ENCODE measurements at regions not wholly inside any gene's neighbourhood (a gene's known extent, or its start where the extent isn't known, plus 50 kb on each side); places are given as distances from the start of the nearest gene placed in this dataset.
A peak's percentile ranks its signal among the peaks of the same experiment; 100 is the strongest.

GRCh38 chr6:33856031-33856590, 52.3 kb upstream of the MLN start:
- intact Hi-C loops (cut with DNase I) = no loop called here
- no peak overlapping the region for H3K4me3 ChIP-seq
- no peaks in the 10 kb centered on the region for H3K9me3 ChIP-seq
- ATAC-seq = no peak
- H3K4me1 ChIP-seq = peaks cover 0 to 18% of the 10 kb centered on the region in 2 donors
- no peaks in the 10 kb centered on the region for H3K36me3 ChIP-seq
- TF ChIP-seq CTCF (IDR thresholded peaks at IDR 0.05) = no peak
- H3K27me3 ChIP-seq = peaks cover 0 to 84% of the 10 kb centered on the region in 2 donors
- H3K27ac ChIP-seq = no peak overlapping the region
- no peak for DNase-seq

- DNase-seq = peak in 1 of 4 donors; percentile 24
- no peak for ATAC-seq
- H3K36me3 ChIP-seq = no peaks in the 10 kb centered on the region
- no peak overlapping the region for H3K4me3 ChIP-seq
- H3K9me3 ChIP-seq = no peaks in the 10 kb centered on the region
- no peak overlapping the region for H3K27ac ChIP-seq
- peaks cover 0 to 15% of the 10 kb centered on the region in 2 donors for H3K4me1 ChIP-seq
- peaks cover 0 to 90% of the 10 kb centered on the region in 2 donors for H3K27me3 ChIP-seq
- intact Hi-C loops (cut with DNase I) = no loop called here
- TF ChIP-seq CTCF (IDR thresholded peaks at IDR 0.05) = no peak
Observed at GRCh38 chr6:33854572-33855030, 50.8 kb upstream of the MLN start.

GRCh38 chr6:33853736-33854135, 49.9 kb upstream of the MLN start:
- no peaks in the 10 kb centered on the region for H3K36me3 ChIP-seq
- peaks cover 0 to 15% of the 10 kb centered on the region in 2 donors for H3K4me1 ChIP-seq
- H3K4me3 ChIP-seq = no peak overlapping the region
- intact Hi-C loops (cut with DNase I) = no loop called here
- no peak for DNase-seq
- H3K27ac ChIP-seq = no peak overlapping the region
- no peak for TF ChIP-seq CTCF (IDR thresholded peaks at IDR 0.05)
- H3K27me3 ChIP-seq = peaks cover 0 to 86% of the 10 kb centered on the region in 2 donors
- no peaks in the 10 kb centered on the region for H3K9me3 ChIP-seq
- no peak for ATAC-seq

Small RNA genes lying in the stretch of these regions (microRNA-seq; reads per million reads assigned to microRNA genes)
- gene MIR7159 = 0 reads per million in 2 donors

Data from left lung (tissue), 4 donors.